Uterus (tissue), 3 donors: ENCODE measurements at regions not wholly inside any gene's neighbourhood (a gene's known extent, or its start where the extent isn't known, plus 50 kb on each side); places are given as distances from the start of the nearest gene placed in this dataset.

ENCODE experiments used
- DNase-seq, 2 donors: peaks; one replicate each; pipeline ENCODE4 v3.0.0-alpha.2; 2019 to 2020
- H3K27ac ChIP-seq, 2 donors: fragments of 200-600 bp; sonication (generic); 1 replicate in 1 of 2; 2 replicates in 1 of 2; pipeline ENCODE4 v1.5.1; 2016 to 2018
- H3K27me3 ChIP-seq, 2 donors: fragments of 200-600 bp; sonication (generic); one replicate each; pipeline ENCODE4 v1.5.1; 2018 to 2019; ENCODE audit warnings: control low read depth in 1 of 2
- H3K36me3 ChIP-seq, 2 donors: fragments of 200-600 bp; sonication (generic); one replicate each; pipeline ENCODE4 v1.5.1; 2019; ENCODE audit warnings: control low read depth in 1 of 2
- H3K4me1 ChIP-seq, 2 donors: fragments of 200-600 bp; sonication (generic); one replicate each; pipeline ENCODE4 v1.5.1; 2018 to 2019; ENCODE audit warnings: control low read depth in 1 of 2
- H3K4me3 ChIP-seq, 2 donors: fragments of 200-600 bp; sonication (generic); 1 replicate in 1 of 2; 2 replicates in 1 of 2; pipeline ENCODE4 v1.5.1; 2018 to 2019; ENCODE audit warnings: mild to moderate bottlenecking in 1 of 2
- H3K9me3 ChIP-seq, 2 donors: fragments of 200-600 bp; sonication (generic); one replicate each; pipeline ENCODE4 v1.5.1; 2019; ENCODE audit warnings: control low read depth in 1 of 2
- CTCF ChIP-seq, 4 experiments: fragments of 200-600 bp in 2 of 4; fragments of 450-650 bp in 2 of 4; sonication (generic) in 2 of 4; IDR thresholded peaks; one replicate each; pipeline ENCODE4 v1.5.1; 2016 to 2019; ENCODE audit warnings: antibody characterized with exemption in 4 of 4, mild to moderate bottlenecking in 2 of 4, moderate library complexity in 1 of 4
- POLR2A ChIP-seq, 2 donors: fragments of 450-650 bp; IDR thresholded peaks; one replicate each; pipeline ENCODE4 v1.6.1; 2016; ENCODE audit warnings: antibody characterized with exemption in 2 of 2, mild to moderate bottlenecking in 1 of 2, moderate library complexity in 1 of 2
- intact Hi-C: fragments of 100-400 bp; cut with DNase I; formaldehyde crosslinking; loops from one replicate; pipeline ENCODE4 v1.15.1; 2023; ENCODE audit warnings: low total_unique reads
- donor health status: DM: yes; HTN: yes; CAD: no.

DNA sequence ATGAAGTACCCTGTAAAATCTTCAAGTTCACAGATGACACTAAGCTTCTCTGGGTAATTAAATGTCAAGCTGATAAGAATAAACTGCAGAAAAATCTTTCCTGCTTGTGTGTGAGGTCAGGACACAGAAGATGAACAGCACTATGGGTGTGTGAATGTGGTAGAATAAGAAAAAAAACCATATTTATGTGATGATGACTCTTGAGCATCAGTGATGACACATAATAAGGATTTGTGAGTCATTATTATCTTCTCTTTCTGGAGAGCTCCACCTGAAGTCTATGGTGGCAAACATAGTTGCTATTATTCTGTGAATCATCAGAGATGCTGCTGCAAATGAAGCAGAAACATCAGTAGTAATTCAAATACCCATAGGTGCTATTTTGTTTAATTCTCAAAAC lies 422.4 kb downstream of the DIPK2A start:
- no peak overlapping the region for H3K27ac ChIP-seq

GRCh38 chr3:144402430-144402829 lies 430.8 kb downstream of the DIPK2A start:
- no peak overlapping the region for H3K27ac ChIP-seq
- TF ChIP-seq POLR2A (IDR thresholded peaks at IDR 0.05) (no peak), CTCF (IDR thresholded peaks at IDR 0.05) (no peak)
- no peaks in the 10 kb centered on the region for H3K4me1 ChIP-seq
- intact Hi-C loops, result no loop called here
- DNase-seq, result no peak
- peaks cover 0 to 14% of the 10 kb centered on the region in 2 donors for H3K9me3 ChIP-seq
- H3K36me3 ChIP-seq, result no peaks in the 10 kb centered on the region
- H3K27me3 ChIP-seq, result no peaks in the 10 kb centered on the region
- H3K4me3 ChIP-seq, result no peak overlapping the region

More for the DNA sequence above, 422.4 kb downstream of the DIPK2A start:
- Histone ChIP-seq H3K9me3 (peaks cover 0 to 8% of the 10 kb centered on the region in 2 donors), H3K4me3 (no peak overlapping the region), H3K4me1 (no peaks in the 10 kb centered on the region), H3K27me3 (no peaks in the 10 kb centered on the region), H3K36me3 (no peaks in the 10 kb centered on the region)
- intact Hi-C loops, result no loop called here
- no peak for DNase-seq
- TF ChIP-seq POLR2A (IDR thresholded peaks at IDR 0.05) (no peak), CTCF (IDR thresholded peaks at IDR 0.05) (no peak)

GRCh38 chr3:144403040-144403457 lies 431.4 kb downstream of the DIPK2A start:
- Histone ChIP-seq H3K4me1 (no peaks in the 10 kb centered on the region), H3K36me3 (no peaks in the 10 kb centered on the region), H3K4me3 (no peak overlapping the region), H3K27me3 (no peaks in the 10 kb centered on the region), H3K9me3 (peaks cover 0 to 14% of the 10 kb centered on the region in 2 donors), H3K27ac (no peak overlapping the region)
- intact Hi-C loops, result no loop called here
- DNase-seq, result no peak
- TF ChIP-seq CTCF (IDR thresholded peaks at IDR 0.05), result no peak
- TF ChIP-seq POLR2A (IDR thresholded peaks at IDR 0.05), result no peak

DNA sequence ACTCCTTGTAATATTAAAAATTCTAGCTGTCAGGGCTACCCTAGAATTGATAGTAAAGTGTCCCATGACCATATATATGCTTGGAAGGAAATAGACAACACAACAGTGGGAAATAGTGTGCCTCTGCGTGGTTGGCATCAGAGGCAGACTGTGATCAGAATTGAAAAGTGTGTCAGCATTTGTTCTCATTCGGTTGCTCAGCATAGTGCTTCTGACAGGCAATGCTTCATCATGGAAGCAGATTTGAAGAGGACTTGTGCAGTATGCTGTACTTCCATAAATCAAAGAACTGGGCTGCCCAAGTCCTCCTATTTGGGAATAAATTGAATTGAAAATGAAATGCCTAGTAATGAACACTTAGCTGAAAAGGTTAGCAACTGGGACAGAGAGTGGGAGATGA lies 435.7 kb downstream of the DIPK2A start:
- Histone ChIP-seq H3K9me3 (no peaks in the 10 kb centered on the region), H3K4me3 (no peak overlapping the region), H3K36me3 (no peaks in the 10 kb centered on the region), H3K27me3 (no peaks in the 10 kb centered on the region), H3K27ac (no peak overlapping the region), H3K4me1 (no peaks in the 10 kb centered on the region)
- no peak for DNase-seq
- TF ChIP-seq POLR2A (IDR thresholded peaks at IDR 0.05) (no peak), CTCF (IDR thresholded peaks at IDR 0.05) (no peak)
- intact Hi-C loops, result no loop called here

DNA sequence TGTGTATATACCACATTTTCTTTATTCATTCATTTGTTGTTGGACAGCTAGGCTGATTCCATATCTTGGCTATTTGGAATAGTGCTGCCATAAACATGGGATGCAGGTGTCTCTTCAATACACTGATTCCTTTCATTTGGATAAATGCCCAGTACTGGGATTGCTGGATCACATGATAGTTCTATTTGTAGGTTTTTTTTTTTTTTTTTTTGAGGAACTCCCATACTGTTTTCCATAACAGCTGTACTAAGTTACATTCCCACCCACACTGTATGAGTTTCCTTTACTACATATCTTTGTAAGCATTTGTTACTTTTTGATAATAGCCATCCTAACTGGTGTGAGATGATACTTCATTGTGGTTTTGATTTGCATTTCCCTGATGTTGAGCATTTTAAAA lies 437.7 kb downstream of the DIPK2A start:
- H3K4me3 ChIP-seq, result no peak overlapping the region
- no peaks in the 10 kb centered on the region for H3K27me3 ChIP-seq
- no peaks in the 10 kb centered on the region for H3K4me1 ChIP-seq
- no peak overlapping the region for H3K27ac ChIP-seq
- DNase-seq, result no peak
- no peaks in the 10 kb centered on the region for H3K36me3 ChIP-seq
- H3K9me3 ChIP-seq, result no peaks in the 10 kb centered on the region
- TF ChIP-seq POLR2A (IDR thresholded peaks at IDR 0.05) (no peak), CTCF (IDR thresholded peaks at IDR 0.05) (no peak)
- intact Hi-C loops, result no loop called here
